Chondrocyte (in vitro differentiated cells): ENCODE measurements at regions not wholly inside any gene's neighbourhood (a gene's known extent, or its start where the extent isn't known, plus 50 kb on each side); places are given as distances from the start of the nearest gene placed in this dataset.

Experiments used
- DNase-seq: peaks from one replicate; pipeline ENCODE4 v3.0.0; 2021; ENCODE audit warnings: mixed read lengths, low spot score
- H3K27ac Mint-ChIP-seq: one replicate; pipeline ENCODE4 v1.8.0; 2021; ENCODE audit warnings: mild to moderate bottlenecking, moderate library complexity, mixed read lengths; ENCODE audit not compliant: unreplicated experiment
- H3K27me3 Mint-ChIP-seq: 2 replicates; pipeline ENCODE4 v1.8.0; 2021; ENCODE audit warnings: low read depth, mixed read lengths
- H3K36me3 Mint-ChIP-seq: 2 replicates; pipeline ENCODE4 v1.8.0; 2021; ENCODE audit warnings: low read depth, mixed read lengths
- H3K4me1 Mint-ChIP-seq: 2 replicates; pipeline ENCODE4 v1.8.0; 2021; ENCODE audit warnings: low read depth, mild to moderate bottlenecking, mixed read lengths
- H3K4me3 Mint-ChIP-seq: one replicate; pipeline ENCODE4 v1.8.0; 2021; ENCODE audit warnings: mild to moderate bottlenecking, moderate library complexity, mixed read lengths; ENCODE audit not compliant: unreplicated experiment
- H3K9me3 Mint-ChIP-seq: 2 replicates; pipeline ENCODE4 v1.8.0; 2021; ENCODE audit warnings: low read depth, mixed read lengths
- CTCF ChIP-seq: fragments of 200-600 bp; sonication (generic); IDR thresholded peaks from 2 replicates; pipeline ENCODE4 v1.5.0; 2021; ENCODE audit warnings: antibody characterized with exemption, mild to moderate bottlenecking, moderate library complexity

GRCh38 chr11:133678191-133678590 lies 145.9 kb upstream of the OPCML start:
- no peaks in the 10 kb centered on the region for H3K36me3 Mint-ChIP-seq
- DNase-seq, result no peak
- peaks cover 1% of the 10 kb centered on the region for H3K27me3 Mint-ChIP-seq
- H3K9me3 Mint-ChIP-seq, result no peaks in the 10 kb centered on the region
- H3K4me3 Mint-ChIP-seq, result no peak overlapping the region
- no peak for TF ChIP-seq CTCF
- no peak overlapping the region for H3K27ac Mint-ChIP-seq
- H3K4me1 Mint-ChIP-seq, result no peaks in the 10 kb centered on the region

GRCh38 chr11:133677387-133677786 lies 145.1 kb upstream of the OPCML start:
- no peak for TF ChIP-seq CTCF
- DNase-seq, result no peak
- H3K4me3 Mint-ChIP-seq, result no peak overlapping the region
- H3K36me3 Mint-ChIP-seq, result no peaks in the 10 kb centered on the region
- H3K9me3 Mint-ChIP-seq, result no peaks in the 10 kb centered on the region
- H3K27me3 Mint-ChIP-seq, result peaks cover 1% of the 10 kb centered on the region
- no peaks in the 10 kb centered on the region for H3K4me1 Mint-ChIP-seq
- no peak overlapping the region for H3K27ac Mint-ChIP-seq

GRCh38 chr11:133676265-133676664 lies 144.0 kb upstream of the OPCML start:
- Mint-ChIP-seq H3K36me3 (no peaks in the 10 kb centered on the region), H3K27ac (no peak overlapping the region), H3K27me3 (peaks cover 1% of the 10 kb centered on the region), H3K4me3 (no peak overlapping the region), H3K9me3 (no peaks in the 10 kb centered on the region), H3K4me1 (no peaks in the 10 kb centered on the region)
- DNase-seq, result no peak
- TF ChIP-seq CTCF, result no peak

- no peak overlapping the region for H3K4me3 Mint-ChIP-seq
- no peaks in the 10 kb centered on the region for H3K4me1 Mint-ChIP-seq
- no peak for TF ChIP-seq CTCF
- H3K9me3 Mint-ChIP-seq, result no peaks in the 10 kb centered on the region
- no peaks in the 10 kb centered on the region for H3K27me3 Mint-ChIP-seq
- DNase-seq, result no peak
- no peak overlapping the region for H3K27ac Mint-ChIP-seq
- no peaks in the 10 kb centered on the region for H3K36me3 Mint-ChIP-seq
These were observed 137.2 kb upstream of the OPCML start for GRCh38 chr11:133669371-133670053.

GRCh38 chr11:133663135-133663985 lies 131.1 kb upstream of the OPCML start:
- DNase-seq, result no peak
- TF ChIP-seq CTCF, result no peak
- peaks cover 6% of the 10 kb centered on the region for H3K27me3 Mint-ChIP-seq

More at GRCh38 chr11:133663135-133663985, 131.1 kb upstream of the OPCML start:
- Mint-ChIP-seq H3K4me1 (peaks cover 5% of the 10 kb centered on the region), H3K9me3 (no peaks in the 10 kb centered on the region), H3K4me3 (no peak overlapping the region), H3K36me3 (no peaks in the 10 kb centered on the region), H3K27ac (no peak overlapping the region)
